CD4-positive, alpha-beta T cell treated with Interleukin-10 for 1 hour (primary cell): ENCODE measurements at regions not wholly inside any gene's neighbourhood (a gene's known extent, or its start where the extent isn't known, plus 50 kb on each side); places are given as distances from the start of the nearest gene placed in this dataset.

Source experiments
- DNase-seq: peaks from one replicate; pipeline ENCODE4 v3.0.0-alpha.2; 2020

DNA sequence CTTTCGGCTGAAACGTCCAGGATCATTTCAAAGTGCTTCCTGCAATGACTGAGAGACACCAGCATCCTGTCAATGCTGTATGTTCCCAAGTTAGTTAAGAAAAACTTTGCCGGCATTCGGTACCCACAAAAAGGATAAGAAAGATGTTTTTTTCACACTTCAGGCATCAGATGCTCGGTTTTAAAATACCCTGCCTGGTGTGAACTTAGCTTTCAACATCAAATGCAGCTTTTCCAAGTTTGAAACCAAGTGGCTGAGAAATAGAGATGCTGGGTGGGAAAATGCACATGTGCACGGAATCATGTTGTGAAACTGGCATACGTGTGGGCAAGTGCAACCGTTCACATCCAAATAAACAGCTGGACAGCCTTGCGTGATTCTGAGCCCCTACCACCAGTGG lies 254.9 kb upstream of the IGF1R start:
- DNase-seq, result no peak

DNA sequence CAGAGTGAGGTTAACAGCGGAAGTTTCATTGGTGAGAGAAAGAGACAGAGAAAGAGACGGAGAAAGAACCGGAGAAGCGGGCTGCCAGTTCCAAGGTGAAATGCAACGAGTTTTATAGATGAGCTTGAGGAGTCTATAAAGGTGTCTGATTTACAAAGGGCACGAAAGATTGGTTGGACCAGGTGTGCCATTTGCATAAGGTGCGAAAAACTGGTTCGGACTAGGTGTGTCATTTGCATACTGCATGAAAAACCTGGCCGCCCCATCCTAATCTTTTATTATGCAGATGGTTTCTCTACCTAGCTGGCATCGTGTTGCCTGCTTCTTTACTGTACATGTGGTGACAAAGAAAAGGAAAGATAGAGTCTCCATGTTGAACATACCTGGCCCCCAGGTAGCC lies 253.8 kb upstream of the IGF1R start:
- no peak for DNase-seq

DNA sequence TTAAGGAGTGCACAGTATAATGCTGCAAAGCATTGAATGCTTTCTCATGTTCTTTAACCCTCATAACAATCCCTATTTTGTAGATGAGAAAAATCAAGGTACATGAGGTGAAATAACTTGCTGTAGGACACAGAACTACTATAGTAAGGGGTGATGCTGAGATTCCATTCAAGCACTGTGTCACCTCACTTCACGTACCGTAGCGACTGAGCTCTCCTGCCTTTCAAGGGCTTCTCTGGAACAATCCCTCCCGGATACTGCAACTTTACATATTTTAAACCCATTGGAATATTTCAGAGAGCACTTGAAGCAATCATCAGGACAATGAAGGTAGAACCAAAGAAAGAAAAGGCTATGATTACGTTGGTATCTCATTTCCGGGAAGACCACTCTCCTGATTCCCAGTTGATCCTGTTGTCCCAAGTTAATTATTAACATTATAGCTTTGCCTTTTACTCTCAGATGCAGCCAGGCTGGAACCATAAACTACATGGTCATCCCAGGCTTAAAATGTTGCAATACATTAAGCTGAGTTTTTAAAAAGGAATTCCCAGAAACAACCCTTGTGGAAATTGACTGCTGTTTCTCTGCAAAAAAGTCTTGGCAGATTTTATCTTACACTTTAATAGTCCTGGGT lies 252.2 kb upstream of the IGF1R start:
- DNase-seq, result no peak

DNA sequence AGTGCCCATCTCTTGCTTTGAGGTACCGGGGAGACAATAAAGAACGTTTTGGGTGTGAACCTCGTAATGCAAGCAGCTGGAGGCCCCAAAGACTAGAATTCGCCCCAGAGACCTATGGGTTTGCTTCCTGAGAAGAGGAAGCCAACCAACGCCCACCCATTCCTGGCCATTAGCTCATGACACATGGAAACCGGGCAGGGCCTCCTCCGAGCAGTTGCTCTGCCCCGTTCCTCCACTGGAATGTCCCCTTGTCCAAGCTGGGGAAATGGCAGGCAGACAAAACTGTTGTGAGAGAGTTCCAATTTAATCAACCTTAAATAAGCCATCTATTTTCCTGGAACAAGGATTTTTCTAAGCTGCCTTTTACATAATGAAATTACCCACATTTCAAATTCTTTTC lies 250.9 kb upstream of the IGF1R start:
- no peak for DNase-seq

DNA sequence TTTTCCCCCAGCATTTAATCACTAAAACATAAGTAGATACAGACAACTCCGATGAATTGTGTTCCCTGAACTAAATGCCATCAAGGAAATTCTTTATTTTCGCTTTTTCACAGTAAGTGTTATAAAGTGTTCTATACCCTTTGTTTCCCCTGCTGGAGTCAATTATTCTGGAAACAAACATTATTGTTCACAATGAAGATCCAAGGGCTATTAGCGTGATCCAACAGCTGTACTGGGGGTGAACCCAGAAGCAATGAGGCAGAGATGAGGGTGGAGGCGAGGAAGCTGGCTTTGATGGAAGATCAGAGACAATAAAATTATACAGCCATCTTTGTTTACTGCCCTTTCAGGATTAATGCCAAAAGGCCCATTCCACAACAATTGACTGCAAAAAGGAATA lies 250.3 kb upstream of the IGF1R start:
- no peak for DNase-seq

DNA sequence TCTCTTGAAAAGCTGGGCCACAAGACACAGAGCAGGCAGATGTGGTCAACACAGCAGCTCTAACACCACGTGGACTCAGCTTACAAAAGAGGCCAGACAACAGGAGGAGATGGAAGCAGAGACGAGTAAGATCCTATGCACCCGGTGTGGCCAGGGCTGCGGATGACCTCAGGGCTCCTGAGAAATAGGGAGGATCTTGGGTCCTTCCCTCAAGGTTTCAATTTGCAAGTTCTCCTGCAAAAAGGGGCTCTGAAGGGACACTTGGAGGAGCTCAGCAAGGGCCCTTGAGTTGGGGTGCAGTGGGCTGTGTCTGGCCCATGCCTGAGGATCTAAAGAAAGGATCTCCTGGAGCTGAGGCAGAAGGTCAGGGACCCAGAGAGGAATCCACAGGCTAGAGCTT lies 249.5 kb upstream of the IGF1R start:
- no peak for DNase-seq

DNA sequence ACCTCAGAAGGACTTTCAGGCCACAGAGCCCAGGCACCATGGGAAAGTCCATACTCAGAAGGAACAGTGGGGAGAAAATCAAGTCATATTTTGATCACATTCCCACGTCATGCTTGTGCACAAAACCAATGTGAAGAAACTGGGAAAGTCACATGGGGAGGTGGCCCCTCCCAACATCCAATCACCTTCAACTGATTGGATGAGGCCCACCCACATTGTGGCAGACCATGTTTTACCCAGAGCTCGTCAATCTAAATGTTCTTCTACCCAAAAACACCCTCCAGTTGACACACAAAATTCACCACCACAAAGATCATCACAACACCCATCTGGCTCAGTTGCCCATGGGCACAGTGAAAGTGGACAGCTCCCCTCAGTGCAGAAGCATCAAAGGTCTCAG lies 248.2 kb upstream of the IGF1R start:
- no peak for DNase-seq

DNA sequence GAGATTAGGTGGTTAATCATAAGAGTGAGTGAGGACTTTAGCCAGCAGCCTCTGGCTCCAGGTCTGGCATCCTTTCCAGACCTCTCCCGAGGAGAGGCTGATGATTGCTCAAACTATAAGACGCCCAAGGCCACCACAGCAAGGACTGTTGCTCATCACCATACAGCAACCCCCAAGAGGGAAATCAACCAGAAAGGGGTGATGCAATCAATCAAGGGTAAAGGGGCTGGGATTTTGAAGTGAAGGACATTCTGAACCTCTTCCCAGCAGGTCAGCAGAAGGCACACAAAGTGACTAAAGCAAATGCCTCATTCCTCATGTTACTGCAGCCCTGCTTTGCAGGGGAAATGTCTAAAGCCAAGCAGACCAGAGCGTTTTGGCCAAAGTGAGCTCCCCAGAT lies 247.3 kb upstream of the IGF1R start:
- no peak for DNase-seq

DNA sequence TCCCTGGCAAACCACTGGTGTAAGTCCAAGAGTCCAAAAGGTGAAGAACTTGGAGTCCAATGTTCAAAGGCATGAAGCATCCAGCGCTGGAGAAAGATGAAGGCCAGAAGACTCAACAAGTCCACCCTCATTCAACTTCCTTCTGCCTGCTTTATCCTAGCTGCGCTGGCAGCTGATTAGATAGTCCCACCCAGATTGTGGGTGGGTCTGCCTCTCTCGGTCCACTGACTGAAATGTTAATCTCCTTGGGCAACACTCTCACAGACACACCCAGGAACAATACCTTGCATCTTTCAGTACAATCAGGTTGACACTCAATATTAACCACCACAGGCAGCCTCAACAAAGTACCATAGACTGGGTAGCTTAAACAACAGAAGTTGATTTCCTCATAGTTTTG lies 245.9 kb upstream of the IGF1R start:
- DNase-seq, result no peak

DNA sequence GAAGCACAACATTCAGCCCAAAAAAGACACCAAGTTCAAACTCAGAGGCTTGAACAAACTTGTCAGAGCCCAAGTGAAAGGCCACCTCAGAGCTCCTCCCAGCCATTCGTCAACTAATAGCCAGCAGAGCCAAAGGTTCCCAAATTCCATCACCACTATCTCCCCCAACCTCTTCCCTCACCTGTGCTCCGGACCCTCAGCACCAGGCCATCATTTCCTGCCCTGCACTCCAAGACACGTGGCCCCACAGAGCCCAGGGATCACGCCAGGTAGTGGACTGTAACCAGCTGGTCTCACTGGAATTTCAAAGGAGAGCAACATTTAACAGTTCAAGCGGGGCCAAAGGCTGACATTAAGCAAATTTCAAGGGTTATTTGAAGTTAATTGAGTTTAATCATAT lies 245.2 kb upstream of the IGF1R start:
- DNase-seq, result no peak

DNA sequence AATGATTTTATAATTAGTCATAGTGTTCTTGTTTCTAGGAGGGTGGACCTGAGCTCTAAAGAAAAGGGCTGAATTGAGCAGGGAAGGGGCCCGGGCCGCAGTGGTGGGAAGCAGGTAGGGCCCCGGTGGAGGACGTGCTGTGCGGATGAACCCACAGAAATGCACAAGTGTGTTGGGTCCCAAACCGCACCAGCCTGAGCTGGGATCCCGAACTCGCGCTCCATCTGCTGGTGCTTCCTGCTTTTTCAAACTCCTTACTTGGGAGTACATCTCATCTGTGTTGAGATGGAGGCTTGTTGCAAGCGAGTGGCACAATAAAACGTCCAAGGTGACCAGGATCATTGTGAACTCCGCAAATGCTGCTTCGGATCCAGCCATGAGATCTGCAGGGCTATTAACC lies 244.8 kb upstream of the IGF1R start:
- no peak for DNase-seq

DNA sequence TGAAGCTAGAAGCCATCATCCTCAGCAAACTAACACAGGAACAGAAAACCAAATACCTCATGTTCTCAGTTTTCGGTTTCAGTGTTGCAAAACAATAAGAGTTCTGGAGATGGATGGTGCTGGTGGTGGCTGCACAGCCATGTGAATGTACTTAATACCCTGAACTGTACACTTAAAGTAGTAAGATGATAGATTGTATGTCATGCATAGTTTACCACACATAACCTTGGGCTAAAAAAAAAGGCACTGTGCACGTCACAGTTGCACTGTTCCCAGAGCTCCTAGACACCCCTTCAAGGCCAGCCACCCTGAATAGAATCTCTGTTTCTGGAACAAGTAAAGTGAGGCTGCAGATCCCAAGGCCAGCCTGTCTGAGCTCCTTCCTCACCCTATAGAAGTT lies 243.3 kb upstream of the IGF1R start:
- no peak for DNase-seq

DNA sequence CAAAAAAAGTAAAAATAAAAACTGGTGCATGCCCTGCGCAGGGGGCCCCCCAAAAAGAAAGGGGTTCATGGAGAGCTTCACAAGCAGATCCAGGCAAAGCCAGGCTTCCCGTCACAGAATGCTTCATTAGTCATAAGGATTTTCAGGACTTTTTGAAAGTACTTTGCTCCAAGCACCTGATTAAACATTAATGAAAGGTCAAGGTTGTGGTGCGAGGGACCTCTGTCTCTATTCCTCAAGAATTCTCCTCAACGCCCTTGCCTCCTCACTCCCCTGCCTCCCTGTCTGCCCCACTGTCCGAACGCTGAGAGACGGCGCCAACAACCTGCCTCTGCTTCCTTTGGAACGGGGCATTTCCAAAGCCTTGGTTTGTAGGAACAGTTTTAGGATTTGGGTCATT lies 240.1 kb upstream of the IGF1R start:
- DNase-seq, result no peak

DNA sequence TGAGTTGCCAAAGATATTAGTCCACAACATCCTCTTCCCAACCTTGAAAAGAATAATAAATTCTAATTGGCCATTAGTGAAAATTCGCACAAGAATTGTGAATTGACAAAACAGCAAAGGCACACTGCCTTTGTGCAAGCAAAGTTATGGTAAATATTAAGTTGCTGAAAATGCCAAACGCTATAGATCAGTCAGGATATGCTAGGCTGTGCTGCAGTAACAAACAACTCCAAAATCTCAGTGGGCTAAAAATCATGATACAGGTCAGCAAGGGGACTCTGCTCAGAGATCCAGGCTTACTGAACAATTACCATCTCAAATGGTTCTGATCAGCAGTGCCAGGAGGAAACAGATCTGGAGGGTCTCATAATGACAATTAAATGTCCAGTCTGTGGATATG lies 238.0 kb upstream of the IGF1R start:
- no peak for DNase-seq

DNA sequence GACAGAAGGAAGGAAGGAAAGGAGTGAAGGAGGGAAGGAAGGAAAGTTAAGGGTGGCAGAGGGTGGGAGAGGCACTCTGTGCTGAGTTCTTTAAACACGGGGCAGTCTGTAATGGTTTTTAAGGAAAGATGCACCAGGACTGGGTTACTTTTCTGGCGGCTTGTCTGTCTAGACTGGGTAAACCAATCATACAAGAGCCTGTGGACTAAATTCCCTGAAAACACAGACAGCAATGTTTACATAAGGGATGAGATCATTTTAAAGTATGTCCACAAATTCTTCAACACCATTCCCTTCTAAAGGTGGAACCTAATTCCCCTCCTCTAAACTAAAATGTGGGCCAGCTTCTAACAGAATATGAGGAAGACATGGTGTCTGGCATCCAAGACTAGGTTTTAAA lies 235.5 kb upstream of the IGF1R start:
- DNase-seq, result no peak

DNA sequence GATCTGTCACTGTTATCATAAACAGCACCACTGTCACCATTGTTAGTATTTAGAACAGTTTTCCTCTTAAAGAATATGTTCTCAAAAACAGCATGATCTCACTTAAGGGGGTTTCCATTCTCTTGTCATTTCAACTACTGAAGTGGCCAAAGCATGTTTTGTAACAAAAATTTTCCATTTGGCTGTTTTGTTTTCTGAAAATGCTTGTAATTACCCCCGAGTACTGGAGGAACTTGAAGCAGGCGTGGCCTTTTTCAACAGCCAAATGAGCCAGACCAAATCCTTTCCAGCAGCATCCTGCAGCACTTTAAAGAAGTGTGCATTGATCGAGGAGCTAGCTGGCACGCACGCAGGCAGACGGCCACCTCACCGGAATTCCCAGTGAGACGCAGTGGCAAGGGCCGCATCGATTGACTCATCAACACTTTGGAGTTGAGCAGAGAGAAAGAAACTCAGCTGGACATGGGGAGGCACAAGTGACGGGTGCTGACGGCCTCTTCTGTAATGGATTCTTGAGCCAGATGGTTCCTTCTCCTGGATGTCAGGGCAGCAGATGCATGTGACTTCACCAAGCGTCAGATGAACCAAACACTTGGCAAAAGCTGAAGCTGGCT lies 234.3 kb upstream of the IGF1R start:
- DNase-seq, result no peak

DNA sequence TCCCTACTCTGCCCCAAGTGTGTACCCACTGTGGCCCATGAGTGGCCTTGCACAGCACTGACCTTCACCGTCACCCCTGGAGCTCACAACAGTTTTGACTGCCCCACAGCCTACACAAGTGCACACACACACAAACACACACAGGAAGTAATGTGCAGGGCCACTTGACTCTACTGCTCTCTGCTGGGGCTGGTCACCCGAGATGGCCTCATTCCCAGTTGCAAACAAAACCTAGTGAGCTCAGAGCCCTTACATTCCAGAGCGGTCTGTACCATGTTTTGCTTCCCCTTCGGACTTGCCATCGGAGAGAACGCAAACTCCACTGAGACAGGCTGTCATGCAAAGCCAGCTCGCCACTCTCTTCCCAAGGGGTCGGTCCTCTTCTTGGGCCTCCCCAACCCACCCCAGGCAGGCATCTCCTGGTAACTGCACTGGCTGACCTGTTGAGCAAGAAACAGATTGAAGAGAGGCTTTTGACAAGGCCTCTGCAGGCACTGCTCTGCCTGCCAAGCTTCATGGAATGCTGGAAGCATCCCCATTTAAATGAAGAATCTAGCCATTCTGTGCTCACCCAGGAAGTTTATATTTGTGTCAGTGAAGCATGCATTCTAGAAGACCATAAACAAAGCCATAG lies 232.0 kb upstream of the IGF1R start:
- DNase-seq, result no peak

DNA sequence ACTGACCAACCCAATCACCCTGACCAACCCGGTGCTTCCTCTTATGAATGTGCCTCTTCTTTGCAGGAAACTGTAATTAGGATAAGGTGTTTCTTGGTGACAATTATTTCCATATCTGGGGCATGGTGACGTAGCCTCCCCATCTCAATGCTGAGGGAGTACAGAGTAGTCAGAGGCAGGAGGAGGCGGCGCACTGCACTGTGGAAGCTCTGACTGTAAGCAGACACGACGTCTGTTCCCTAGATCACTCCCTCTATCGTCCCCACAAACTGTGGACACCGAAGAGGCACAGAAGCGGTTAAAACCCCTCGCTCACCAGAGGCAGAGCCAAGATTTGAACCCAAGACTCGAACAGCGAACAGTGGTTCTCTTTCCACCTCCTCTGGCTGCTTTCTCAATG lies 231.0 kb upstream of the IGF1R start:
- DNase-seq, result no peak

DNA sequence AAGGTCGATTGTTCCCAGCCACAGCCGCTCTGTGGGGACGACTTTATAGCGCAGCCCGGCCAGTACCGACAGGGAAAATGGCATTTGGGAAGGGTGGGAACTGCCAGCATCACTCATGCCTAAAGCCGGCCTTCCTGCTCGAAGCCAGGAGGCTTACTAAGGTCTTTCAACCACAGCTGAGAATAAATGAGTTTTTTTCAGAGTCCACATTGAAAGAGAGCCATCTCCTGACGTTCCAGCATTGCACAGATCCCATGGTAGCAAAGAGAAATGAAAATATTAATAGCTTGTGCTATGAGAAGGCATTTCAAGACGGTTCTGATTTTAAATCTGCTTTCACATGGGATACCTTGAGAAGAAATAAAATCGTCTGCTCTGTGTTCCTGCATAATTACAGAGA lies 230.2 kb upstream of the IGF1R start:
- no peak for DNase-seq

DNA sequence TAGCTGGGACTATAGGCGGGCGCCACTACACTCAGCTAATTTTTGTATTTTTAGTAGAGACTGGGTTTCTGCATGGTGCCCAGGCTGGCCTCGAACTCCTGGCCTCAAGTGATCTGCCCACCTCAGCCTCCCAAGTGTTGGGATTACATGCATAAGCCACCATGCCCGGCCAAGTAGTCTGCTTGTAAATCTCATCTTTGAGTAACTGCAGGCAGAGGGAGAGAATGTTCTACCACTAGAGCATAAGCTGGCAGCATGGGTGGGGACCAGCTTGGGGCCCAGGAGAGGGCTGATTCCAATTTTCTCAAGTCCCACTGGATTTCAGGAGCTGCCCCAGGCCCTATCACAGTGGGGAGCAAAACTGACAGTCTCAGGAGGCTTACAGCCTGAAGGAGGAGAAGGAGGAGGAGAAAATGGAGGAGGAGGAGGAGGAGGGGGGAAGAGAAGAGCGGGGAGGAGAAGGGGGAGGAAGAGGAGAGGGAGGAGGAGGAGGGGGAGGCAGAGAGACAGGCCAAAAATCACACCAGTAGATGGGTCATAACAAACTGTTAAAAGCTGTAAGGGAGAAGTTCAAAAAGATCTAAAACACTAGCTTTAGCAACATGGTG lies 229.1 kb upstream of the IGF1R start:
- DNase-seq, result no peak

DNA sequence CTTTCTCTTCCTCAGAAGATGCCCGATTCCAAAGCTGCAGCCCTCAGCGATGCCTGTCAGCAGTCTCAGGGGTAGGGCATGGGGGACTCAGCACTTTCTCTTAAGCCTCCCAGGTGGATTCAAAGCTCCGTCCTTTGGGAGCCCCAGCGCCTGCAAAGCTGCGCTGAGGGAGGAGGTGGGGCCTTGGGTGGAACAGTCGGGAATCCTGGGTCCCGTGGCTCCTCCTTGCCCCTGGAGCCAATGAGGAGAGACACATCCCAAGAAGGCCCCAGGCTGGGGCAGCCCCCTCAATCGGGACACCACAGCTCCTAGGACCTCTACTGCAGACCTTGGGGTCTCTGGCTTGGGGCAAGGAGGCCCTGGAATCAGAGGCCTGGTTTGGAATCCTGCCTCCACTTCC lies 227.5 kb upstream of the IGF1R start:
- no peak for DNase-seq

DNA sequence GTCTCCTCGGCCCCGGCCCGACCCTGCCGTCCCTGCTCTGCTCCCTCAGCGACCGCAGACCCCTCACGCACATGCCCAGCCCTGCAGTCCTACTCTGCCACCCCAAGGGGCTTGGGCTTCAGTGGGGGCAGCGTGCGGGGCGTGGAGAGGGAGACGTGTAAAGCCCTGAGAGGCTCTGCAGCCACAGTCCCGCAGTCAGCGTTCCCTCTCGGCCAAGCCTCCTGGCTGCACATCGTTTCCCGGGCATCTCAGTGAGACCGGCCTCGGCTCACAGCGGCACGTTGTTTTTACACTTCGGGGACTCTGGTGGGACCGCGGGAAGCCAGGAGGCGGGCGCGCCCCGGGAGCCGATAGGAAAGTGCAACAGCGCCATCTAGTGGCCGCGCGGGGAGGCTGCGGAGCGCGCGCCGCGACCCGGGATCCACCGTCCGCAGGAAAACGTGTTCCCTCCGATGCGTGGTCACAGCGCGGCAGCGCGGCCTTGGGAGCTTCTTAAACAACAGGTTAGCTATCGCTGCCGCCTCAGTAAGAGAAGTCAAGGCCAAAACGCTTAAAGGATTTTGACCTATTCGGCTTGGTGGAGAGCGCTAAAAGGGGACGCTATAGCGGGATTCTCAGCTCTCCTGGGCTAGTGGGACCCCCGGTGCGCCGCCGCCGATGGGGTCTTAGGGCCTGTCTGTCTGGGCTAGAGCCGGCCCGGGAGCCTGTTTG lies 226.8 kb upstream of the IGF1R start:
- DNase-seq, result peak; percentile 37

DNA sequence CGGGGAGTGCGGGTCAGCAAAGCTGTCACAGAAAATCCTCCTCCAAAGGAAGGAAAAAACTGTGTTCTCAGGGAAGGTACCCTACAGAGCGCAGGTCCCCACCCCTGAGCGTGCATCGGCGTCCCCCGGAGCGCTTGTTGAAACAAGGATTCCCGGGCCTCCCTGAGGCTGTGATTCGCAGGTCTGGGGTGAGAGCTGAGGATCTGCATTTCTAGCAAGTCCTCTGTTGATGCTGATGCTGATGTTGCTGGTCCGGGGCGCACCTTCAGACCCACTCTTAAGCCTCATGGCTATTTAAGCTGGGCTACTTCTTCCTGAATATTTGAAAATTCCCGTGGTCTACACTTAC lies 226.2 kb upstream of the IGF1R start:
- DNase-seq, result no peak

DNA sequence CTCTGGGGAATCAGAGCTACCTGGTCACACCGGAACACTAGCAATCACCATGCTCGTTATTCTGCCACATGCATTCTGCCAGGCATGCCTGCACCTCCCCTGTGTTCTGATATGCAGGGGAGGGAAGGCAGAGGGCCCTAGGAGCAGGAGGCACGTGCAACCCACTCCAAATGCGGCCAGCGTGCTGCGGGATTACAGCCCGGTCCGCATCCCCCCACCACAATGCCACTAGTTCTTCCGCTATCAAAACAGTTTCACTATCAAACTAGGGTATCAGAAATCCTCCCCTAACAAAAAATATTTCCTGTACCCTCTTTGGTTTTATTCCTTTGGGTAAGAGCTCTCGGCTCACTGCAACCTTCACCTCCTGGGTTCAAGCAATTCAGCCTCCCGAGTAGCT lies 223.2 kb upstream of the IGF1R start:
- DNase-seq, result no peak
